H1 (cell line): ENCODE measurements at regions not wholly inside any gene's neighbourhood (a gene's known extent, or its start where the extent isn't known, plus 50 kb on each side); places are given as distances from the start of the nearest gene placed in this dataset.

Experiments
- CTCF ChIA-PET: fragments of 300-600 bp; sonication (Branson Sonifier 250); formaldehyde crosslinking; loops from one replicate; lab custom pipeline; 2021; ENCODE audit not compliant: partially characterized antibody; lab: Charles Lee
- POLR2A ChIA-PET: fragments of 300-600 bp; sonication (Branson Sonifier 250); formaldehyde crosslinking; loops from one replicate; lab custom pipeline; 2021; ENCODE audit warnings: inconsistent platforms; ENCODE audit not compliant: partially characterized antibody; lab: Charles Lee
- DNase-seq, 2 experiments: peaks; one replicate each; pipeline versions ENCODE4 v3.0.0 to v3.0.0-alpha.2; 2010 to 2022; ENCODE audit warnings: low spot score in 2 of 2, low read depth in 1 of 2, mixed read lengths in 1 of 2
- FAIRE-seq: peaks from 2 replicates; lab custom pipeline; 2011; peaks lifted over from hg19 to GRCh38; lab: Jason Lieb, UNC
- H2AFZ ChIP-seq: 2 replicates; pipeline ENCODE4 v1.8.1; 2012; ENCODE audit warnings: low read length, inconsistent platforms
- H2AK5ac ChIP-seq: 2 replicates; pipeline ENCODE4 v1.6.1; 2013; ENCODE audit warnings: low read depth, low read length
- H2BK120ac ChIP-seq: replicated peaks from 2 replicates; pipeline ENCODE3; 2013; ENCODE audit warnings: low read depth, low read length, inconsistent platforms
- H2BK12ac ChIP-seq: 2 replicates; pipeline ENCODE4 v1.6.1; 2013; ENCODE audit warnings: low read depth, low read length
- H2BK15ac ChIP-seq: 2 replicates; pipeline ENCODE4 v1.6.1; 2013; ENCODE audit warnings: low read length
- H2BK20ac ChIP-seq: 2 replicates; pipeline ENCODE4 v1.6.1; 2013; ENCODE audit warnings: low read length
- H2BK5ac ChIP-seq: 2 replicates; pipeline ENCODE4 v1.6.1; 2013; ENCODE audit warnings: low read depth, low read length
- H3K14ac ChIP-seq: 2 replicates; pipeline ENCODE4 v1.6.1; 2013; ENCODE audit warnings: inconsistent platforms; ENCODE audit not compliant: insufficient read length
- H3K18ac ChIP-seq: 2 replicates; pipeline ENCODE4 v1.6.1; 2013; ENCODE audit warnings: low read length; ENCODE audit errors: extremely low read depth
- H3K23ac ChIP-seq: 2 replicates; pipeline ENCODE4 v1.6.1; 2013; ENCODE audit warnings: inconsistent platforms; ENCODE audit not compliant: insufficient read length
- H3K23me2 ChIP-seq: 2 replicates; pipeline ENCODE4 v1.6.1; 2013; ENCODE audit warnings: low read depth, low read length
- H3K27ac ChIP-seq: 2 replicates; pipeline ENCODE4 v1.6.1; 2011; ENCODE audit warnings: low read depth, low read length, inconsistent platforms
- H3K27me3 ChIP-seq, 4 experiments: replicated peaks in 1 of 4; 1 replicate in 1 of 4; 2 replicates in 3 of 4; pipeline versions ENCODE4 v1.6.1 to v1.8.1; 2011 to 2013; ENCODE audit warnings: low read length in 3 of 4, mild to moderate bottlenecking in 3 of 4, inconsistent platforms in 2 of 4, mixed read lengths in 2 of 4, moderate library complexity in 1 of 4; ENCODE audit not compliant: control insufficient read depth in 3 of 4, insufficient read depth in 3 of 4; ENCODE audit errors: extremely low read depth in 1 of 4
- H3K36me3 ChIP-seq, 4 experiments: 2 replicates each; pipeline versions ENCODE4 v1.6.1 to v1.8.1; 2011 to 2013; ENCODE audit warnings: mild to moderate bottlenecking in 4 of 4, low read length in 3 of 4, moderate library complexity in 2 of 4, control low read depth in 1 of 4, inconsistent platforms in 1 of 4; ENCODE audit not compliant: insufficient read depth in 4 of 4, control insufficient read depth in 2 of 4
- H3K4ac ChIP-seq: replicated peaks from 2 replicates; pipeline ENCODE3; 2013; ENCODE audit warnings: low read length, low read depth, mixed read lengths, inconsistent platforms; ENCODE audit not compliant: insufficient read length
- H3K4me1 ChIP-seq, 4 experiments: replicated peaks in 1 of 4; 1 replicate in 1 of 4; 2 replicates in 3 of 4; pipeline versions ENCODE4 v1.6.1 to v1.8.1; 2011 to 2013; ENCODE audit warnings: low read length in 3 of 4, inconsistent platforms in 2 of 4, mixed read lengths in 1 of 4; ENCODE audit not compliant: insufficient read depth in 4 of 4, control insufficient read depth in 3 of 4
- H3K4me2 ChIP-seq, 2 experiments: 2 replicates each; pipeline versions ENCODE4 v1.6.1 to v1.8.1; 2011 to 2013; ENCODE audit warnings: low read depth in 2 of 2, low read length in 2 of 2, control low read depth in 1 of 2, inconsistent platforms in 1 of 2, mild to moderate bottlenecking in 1 of 2; ENCODE audit not compliant: insufficient read depth in 1 of 2
- H3K4me3 ChIP-seq, 4 experiments: fragments of 200-600, 300-600 bp in 1 of 4; sonication (generic), shearing (Covaris generic), sonication (Bioruptor Twin) in 1 of 4; 2 replicates each; pipeline versions ENCODE4 v1.5.1 to v1.8.1; 2011 to 2016; ENCODE audit warnings: low read length in 4 of 4, low read depth in 3 of 4, control low read depth in 2 of 4, inconsistent platforms in 2 of 4, mild to moderate bottlenecking in 2 of 4, mixed read lengths in 1 of 4, moderate library complexity in 1 of 4; ENCODE audit not compliant: insufficient read depth in 2 of 4; ENCODE audit errors: extremely low read depth in 1 of 4
- H3K56ac ChIP-seq: replicated peaks from 2 replicates; pipeline ENCODE3; 2013; ENCODE audit warnings: low read depth, mild to moderate bottlenecking, mixed read lengths, low read length, inconsistent platforms; ENCODE audit not compliant: insufficient read length
- H3K79me1 ChIP-seq: 2 replicates; pipeline ENCODE4 v1.6.1; 2013; ENCODE audit warnings: low read depth, low read length, control low read depth
- H3K79me2 ChIP-seq, 2 experiments: 2 replicates each; pipeline versions ENCODE4 v1.6.1 to v1.8.1; 2012 to 2013; ENCODE audit warnings: low read length in 2 of 2, mild to moderate bottlenecking in 2 of 2, inconsistent platforms in 1 of 2; ENCODE audit not compliant: insufficient read depth in 2 of 2, control insufficient read depth in 1 of 2
- H3K9ac ChIP-seq, 4 experiments: replicated peaks in 1 of 4; 1 replicate in 1 of 4; 2 replicates in 3 of 4; pipeline versions ENCODE4 v1.6.1 to v1.8.1; 2011 to 2013; ENCODE audit warnings: low read depth in 3 of 4, low read length in 3 of 4, control low read depth in 2 of 4, mild to moderate bottlenecking in 2 of 4, moderate library complexity in 2 of 4, inconsistent platforms in 1 of 4; ENCODE audit errors: extremely low read depth in 1 of 4
- H3K9me3 ChIP-seq, 2 experiments: 2 replicates each; pipeline versions ENCODE4 v1.6.1 to v1.8.1; 2012 to 2013; ENCODE audit warnings: mild to moderate bottlenecking in 2 of 2, moderate library complexity in 2 of 2, control low read depth in 1 of 2, inconsistent platforms in 1 of 2, low read depth in 1 of 2, low read length in 1 of 2, mixed read lengths in 1 of 2; ENCODE audit not compliant: insufficient read depth in 2 of 2
- H4K20me1 ChIP-seq, 2 experiments: replicated peaks in 1 of 2; 2 replicates each; pipeline versions ENCODE3 to v1.8.1; 2011 to 2013; ENCODE audit warnings: inconsistent platforms in 2 of 2, low read length in 2 of 2, mild to moderate bottlenecking in 1 of 2; ENCODE audit not compliant: insufficient read depth in 2 of 2, control insufficient read depth in 1 of 2
- H4K5ac ChIP-seq: 2 replicates; pipeline ENCODE4 v1.6.1; 2013; ENCODE audit warnings: low read length, low read depth, mixed read lengths, inconsistent platforms; ENCODE audit not compliant: insufficient read length
- H4K8ac ChIP-seq: 2 replicates; pipeline ENCODE4 v1.8.0; 2013; ENCODE audit warnings: mild to moderate bottlenecking, moderate library complexity, low read length, inconsistent platforms; ENCODE audit not compliant: insufficient read depth; ENCODE audit errors: extremely low read depth
- H4K91ac ChIP-seq: replicated peaks from 2 replicates; pipeline ENCODE3; 2013; ENCODE audit warnings: low read length, mixed read lengths, inconsistent platforms; ENCODE audit not compliant: insufficient read length
- SP2 ChIP-seq: IDR thresholded peaks from 2 replicates; pipeline ENCODE4 v1.6.1; 2012; ENCODE audit warnings: mild to moderate bottlenecking, low read length, inconsistent platforms
- TAF7 ChIP-seq: optimal IDR thresholded peaks from 2 replicates; pipeline ENCODE3; 2011; ENCODE audit warnings: low read depth, mild to moderate bottlenecking, inconsistent platforms, low read length, moderate library complexity, borderline replicate concordance
- TCF12 ChIP-seq: IDR thresholded peaks from 2 replicates; pipeline ENCODE4 v1.6.1; 2011; ENCODE audit warnings: low read depth, mild to moderate bottlenecking, low read length
- TF ChIP-seq, protein P1 (sequence below): IDR thresholded peaks from 2 replicates; pipeline ENCODE4 v1.6.1; 2011; ENCODE audit warnings: low read length, improper control_type of control experiment
- TF ChIP-seq, protein P2 (sequence below), 3 experiments: IDR thresholded peaks; 1 replicate in 2 of 3; 2 replicates in 1 of 3; pipeline versions ENCODE4 v1.5.1 to v1.6.1; 2011; ENCODE audit warnings: low read length in 3 of 3, mild to moderate bottlenecking in 3 of 3, inconsistent platforms in 2 of 3, low read depth in 1 of 3, moderate library complexity in 1 of 3; ENCODE audit not compliant: insufficient read depth in 1 of 3; ENCODE audit errors: control extremely low read depth in 1 of 3

DNA sequence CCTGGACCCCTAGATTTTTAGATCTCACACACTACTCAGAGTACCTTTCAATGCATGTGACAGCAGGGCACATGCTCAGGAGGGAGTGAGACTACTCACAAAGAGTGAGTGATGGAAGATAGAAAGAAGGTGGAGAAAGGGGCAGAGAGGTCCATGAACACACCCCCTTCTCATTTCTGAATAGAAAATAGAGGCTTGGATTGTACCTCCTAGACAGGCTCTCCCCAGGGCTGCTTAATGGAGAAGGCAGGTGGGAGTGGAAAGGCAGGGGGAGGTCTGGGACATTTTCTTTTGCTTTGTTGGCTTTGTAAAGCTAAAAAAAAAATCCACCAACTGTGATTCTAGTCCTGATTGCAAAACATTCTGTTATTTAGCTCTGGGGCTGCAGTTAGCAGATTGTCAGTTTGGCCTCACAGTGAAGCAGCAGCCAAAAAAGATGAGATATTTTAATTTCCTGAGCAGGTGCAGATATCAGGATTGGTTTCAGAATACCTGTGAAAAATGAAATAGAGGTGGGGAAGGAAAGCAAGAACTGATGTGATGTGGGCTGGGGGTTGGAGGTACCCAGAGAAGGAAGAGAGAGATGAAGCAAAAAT, 119.3 kb upstream of the GYPC start:
- Histone ChIP-seq H3K23me2 (no peaks in the 10 kb centered on the region), H3K4me1 (no peaks in the 10 kb centered on the region), H3K9me3 (no peaks in the 10 kb centered on the region), H3K27ac (no peak overlapping the region), H3K27me3 (no peaks in the 10 kb centered on the region), H2AK5ac (no peak overlapping the region), H3K79me2 (no peaks in the 10 kb centered on the region), H3K23ac (no peak overlapping the region), H3K9ac (no peak overlapping the region), H3K4ac (no peak overlapping the region), H3K4me3 (no peak overlapping the region), H2BK12ac (no peak overlapping the region), H3K56ac (no peak overlapping the region), H3K79me1 (no peaks in the 10 kb centered on the region), H4K20me1 (no peaks in the 10 kb centered on the region), H4K5ac (no peak overlapping the region), H4K8ac (no peak overlapping the region), H2AFZ (no peak overlapping the region), H4K91ac (no peak overlapping the region), H2BK5ac (no peak overlapping the region), H3K4me2 (no peak overlapping the region), H3K18ac (no peak overlapping the region), H2BK20ac (no peak overlapping the region), H3K14ac (no peak overlapping the region), H2BK15ac (no peak overlapping the region), H3K36me3 (no peaks in the 10 kb centered on the region), H2BK120ac (no peak overlapping the region)
- ChIA-PET CTCF (interaction anchor here (1.0 kb wide), 1 partner anchor 13 kb away, joined by 3 read pairs; no protein-coding TSS in a partner anchor), POLR2A (no interaction called here)
- DNase-seq (no peak), FAIRE-seq (no peak)
- TF ChIP-seq TAF7, result no peak
- TF ChIP-seq TCF12, result no peak
- TF ChIP-seq, protein P1, sequence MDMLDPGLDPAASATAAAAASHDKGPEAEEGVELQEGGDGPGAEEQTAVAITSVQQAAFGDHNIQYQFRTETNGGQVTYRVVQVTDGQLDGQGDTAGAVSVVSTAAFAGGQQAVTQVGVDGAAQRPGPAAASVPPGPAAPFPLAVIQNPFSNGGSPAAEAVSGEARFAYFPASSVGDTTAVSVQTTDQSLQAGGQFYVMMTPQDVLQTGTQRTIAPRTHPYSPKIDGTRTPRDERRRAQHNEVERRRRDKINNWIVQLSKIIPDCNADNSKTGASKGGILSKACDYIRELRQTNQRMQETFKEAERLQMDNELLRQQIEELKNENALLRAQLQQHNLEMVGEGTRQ, result no peak
- TF ChIP-seq SP2, result no peak
- TF ChIP-seq, protein P2, sequence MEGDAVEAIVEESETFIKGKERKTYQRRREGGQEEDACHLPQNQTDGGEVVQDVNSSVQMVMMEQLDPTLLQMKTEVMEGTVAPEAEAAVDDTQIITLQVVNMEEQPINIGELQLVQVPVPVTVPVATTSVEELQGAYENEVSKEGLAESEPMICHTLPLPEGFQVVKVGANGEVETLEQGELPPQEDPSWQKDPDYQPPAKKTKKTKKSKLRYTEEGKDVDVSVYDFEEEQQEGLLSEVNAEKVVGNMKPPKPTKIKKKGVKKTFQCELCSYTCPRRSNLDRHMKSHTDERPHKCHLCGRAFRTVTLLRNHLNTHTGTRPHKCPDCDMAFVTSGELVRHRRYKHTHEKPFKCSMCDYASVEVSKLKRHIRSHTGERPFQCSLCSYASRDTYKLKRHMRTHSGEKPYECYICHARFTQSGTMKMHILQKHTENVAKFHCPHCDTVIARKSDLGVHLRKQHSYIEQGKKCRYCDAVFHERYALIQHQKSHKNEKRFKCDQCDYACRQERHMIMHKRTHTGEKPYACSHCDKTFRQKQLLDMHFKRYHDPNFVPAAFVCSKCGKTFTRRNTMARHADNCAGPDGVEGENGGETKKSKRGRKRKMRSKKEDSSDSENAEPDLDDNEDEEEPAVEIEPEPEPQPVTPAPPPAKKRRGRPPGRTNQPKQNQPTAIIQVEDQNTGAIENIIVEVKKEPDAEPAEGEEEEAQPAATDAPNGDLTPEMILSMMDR (IDR thresholded peaks at IDR 0.05; ENCODE audit: control extremely low read depth in 1 of 3, insufficient read depth in 1 of 3, low read depth in 1 of 3, low read length in 3 of 3), result no peak
